Peyer's patch (tissue), 4 donors: ENCODE measurements at regions not wholly inside any gene's neighbourhood (a gene's known extent, or its start where the extent isn't known, plus 50 kb on each side); places are given as distances from the start of the nearest gene placed in this dataset.
"Not testable (repeated sequence)": the region's sequence is repeated elsewhere in the genome, so short reads cannot be mapped to it uniquely, and the experiment has no call there.

Experiments used
- DNase-seq, 3 donors: peaks; one replicate each; pipeline ENCODE4 v3.0.0-alpha.2; 2017 to 2019
- H3K27ac ChIP-seq, 4 donors: fragments of 200-600 bp; sonication (generic); one replicate each; pipeline ENCODE4 v1.5.1; 2016 to 2019
- H3K27me3 ChIP-seq, 2 donors: fragments of 200-600 bp; sonication (generic); one replicate each; pipeline ENCODE4 v1.5.1; 2019
- H3K36me3 ChIP-seq, 3 donors: fragments of 200-600 bp; sonication (generic); one replicate each; pipeline ENCODE4 v1.5.1; 2016 to 2019
- H3K4me1 ChIP-seq, 4 donors: fragments of 200-600 bp; sonication (generic); one replicate each; pipeline ENCODE4 v1.5.1; 2016 to 2019
- H3K4me3 ChIP-seq, 4 donors: fragments of 200-600 bp; sonication (generic); 1 replicate in 3 of 4; 2 replicates in 1 of 4; pipeline ENCODE4 v1.5.1; 2016 to 2019; ENCODE audit warnings: mild to moderate bottlenecking in 1 of 4
- H3K9me3 ChIP-seq, 4 donors: fragments of 200-600 bp; sonication (generic); one replicate each; pipeline ENCODE4 v1.5.1; 2016 to 2019; ENCODE audit warnings: mild to moderate bottlenecking in 1 of 4
- POLR2A ChIP-seq, 2 donors: fragments of 450-650 bp; IDR thresholded peaks; one replicate each; pipeline ENCODE4 v1.5.1; 2017; ENCODE audit warnings: antibody characterized with exemption in 2 of 2, mild to moderate bottlenecking in 2 of 2, moderate library complexity in 2 of 2
- TF ChIP-seq, protein P1 (sequence below), 6 experiments: fragments of 450-650 bp in 4 of 6; fragments of 200-600 bp in 2 of 6; sonication (generic) in 1 of 6; IDR thresholded peaks; one replicate each; pipeline ENCODE4 v1.5.1; 2017 to 2019; ENCODE audit warnings: antibody characterized with exemption in 6 of 6, mild to moderate bottlenecking in 3 of 6, moderate library complexity in 1 of 6

DNA sequence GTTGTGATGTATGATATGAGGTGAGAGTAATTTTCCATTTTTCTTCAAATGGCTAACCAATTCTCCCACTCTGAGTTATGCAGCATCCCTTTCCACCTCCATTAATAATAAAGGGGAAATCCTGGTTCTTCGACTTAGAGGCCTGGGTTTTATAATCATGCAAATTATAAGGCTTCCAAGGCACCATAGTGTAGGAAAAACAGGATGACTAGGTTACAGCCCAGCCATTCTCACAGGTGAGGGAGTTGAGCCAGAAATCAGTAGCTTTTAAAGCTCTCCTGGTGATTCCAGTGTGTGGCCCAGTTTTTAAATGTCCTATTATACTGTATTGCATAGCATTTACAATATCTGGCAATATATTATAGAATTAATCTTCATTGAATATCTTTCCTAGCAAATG, 203.1 kb downstream of the ARHGEF9 start:
- H3K27me3 ChIP-seq = no peaks in the 10 kb centered on the region
- H3K9me3 ChIP-seq = no peaks in the 10 kb centered on the region
- no peaks in the 10 kb centered on the region for H3K4me1 ChIP-seq
- TF ChIP-seq POLR2A (IDR thresholded peaks at IDR 0.05) = no peak
- no peak overlapping the region for H3K27ac ChIP-seq
- H3K4me3 ChIP-seq = no peak overlapping the region
- no peaks in the 10 kb centered on the region for H3K36me3 ChIP-seq
- no peak for DNase-seq

- DNase-seq = no peak
- Histone ChIP-seq H3K27me3 (no peaks in the 10 kb centered on the region), H3K4me1 (no peaks in the 10 kb centered on the region), H3K36me3 (no peaks in the 10 kb centered on the region), H3K4me3 (no peak overlapping the region), H3K27ac (no peak overlapping the region), H3K9me3 (no peaks in the 10 kb centered on the region)
- no peak for TF ChIP-seq POLR2A (IDR thresholded peaks at IDR 0.05)
- TF ChIP-seq, protein P1, sequence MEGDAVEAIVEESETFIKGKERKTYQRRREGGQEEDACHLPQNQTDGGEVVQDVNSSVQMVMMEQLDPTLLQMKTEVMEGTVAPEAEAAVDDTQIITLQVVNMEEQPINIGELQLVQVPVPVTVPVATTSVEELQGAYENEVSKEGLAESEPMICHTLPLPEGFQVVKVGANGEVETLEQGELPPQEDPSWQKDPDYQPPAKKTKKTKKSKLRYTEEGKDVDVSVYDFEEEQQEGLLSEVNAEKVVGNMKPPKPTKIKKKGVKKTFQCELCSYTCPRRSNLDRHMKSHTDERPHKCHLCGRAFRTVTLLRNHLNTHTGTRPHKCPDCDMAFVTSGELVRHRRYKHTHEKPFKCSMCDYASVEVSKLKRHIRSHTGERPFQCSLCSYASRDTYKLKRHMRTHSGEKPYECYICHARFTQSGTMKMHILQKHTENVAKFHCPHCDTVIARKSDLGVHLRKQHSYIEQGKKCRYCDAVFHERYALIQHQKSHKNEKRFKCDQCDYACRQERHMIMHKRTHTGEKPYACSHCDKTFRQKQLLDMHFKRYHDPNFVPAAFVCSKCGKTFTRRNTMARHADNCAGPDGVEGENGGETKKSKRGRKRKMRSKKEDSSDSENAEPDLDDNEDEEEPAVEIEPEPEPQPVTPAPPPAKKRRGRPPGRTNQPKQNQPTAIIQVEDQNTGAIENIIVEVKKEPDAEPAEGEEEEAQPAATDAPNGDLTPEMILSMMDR (IDR thresholded peaks at IDR 0.05) = no peak
Measured at GRCh38 chrX:63581398-63581797, 203.6 kb downstream of the ARHGEF9 start.

- Histone ChIP-seq H3K4me3 (no peak overlapping the region), H3K9me3 (no peaks in the 10 kb centered on the region), H3K4me1 (no peaks in the 10 kb centered on the region), H3K27me3 (no peaks in the 10 kb centered on the region), H3K36me3 (no peaks in the 10 kb centered on the region), H3K27ac (no peak overlapping the region)
- no peak for DNase-seq
- TF ChIP-seq POLR2A (IDR thresholded peaks at IDR 0.05) = no peak
- TF ChIP-seq, protein P1 (IDR thresholded peaks at IDR 0.05) = no peak
Measured at GRCh38 chrX:63576533-63576932, 208.5 kb downstream of the ARHGEF9 start.

DNA sequence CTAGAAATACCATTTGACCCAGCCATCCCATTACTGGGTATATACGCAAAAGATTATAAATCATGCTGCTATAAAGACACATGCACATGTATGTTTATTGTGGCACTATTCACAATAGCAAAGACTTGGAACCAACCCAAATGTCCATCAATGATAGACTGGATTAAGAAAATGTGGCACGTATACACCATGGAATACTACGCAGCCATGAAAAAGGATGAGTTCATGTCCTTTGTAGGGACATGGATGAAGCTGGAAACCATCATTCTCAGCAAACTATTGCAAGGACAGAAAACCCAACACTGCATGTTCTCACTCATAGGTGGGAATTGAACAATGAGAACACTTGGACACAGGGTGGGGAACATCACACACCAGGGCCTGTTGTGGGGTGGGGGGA, 209.3 kb downstream of the ARHGEF9 start:
- not testable (repeated sequence) for H3K36me3 ChIP-seq, H3K9me3 ChIP-seq, DNase-seq, H3K27ac ChIP-seq, H3K27me3 ChIP-seq, H3K4me3 ChIP-seq, H3K4me1 ChIP-seq

DNA sequence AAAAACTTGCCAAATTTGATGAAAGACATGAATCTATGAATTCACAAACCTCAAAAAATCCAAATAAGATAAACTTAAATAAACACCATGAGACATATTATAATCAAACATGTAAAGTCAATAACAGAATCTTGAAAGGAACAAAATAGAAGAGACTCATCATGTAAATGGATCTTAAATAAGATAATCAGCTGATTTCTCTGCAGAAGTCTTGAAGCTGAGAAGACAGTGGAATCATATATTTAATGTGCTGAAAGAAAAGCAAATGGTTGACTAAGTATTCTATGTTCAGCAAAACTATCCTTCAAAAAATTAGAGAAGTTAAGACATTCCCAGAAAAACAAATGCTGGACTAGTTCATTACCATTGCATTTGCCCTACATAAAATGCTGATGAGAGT, 215.7 kb upstream of the SPIN4 start:
- no peak for TF ChIP-seq POLR2A (IDR thresholded peaks at IDR 0.05)
- TF ChIP-seq, protein P1 (IDR thresholded peaks at IDR 0.05) = no peak
- no peaks in the 10 kb centered on the region for H3K9me3 ChIP-seq
- H3K27me3 ChIP-seq = no peaks in the 10 kb centered on the region
- no peaks in the 10 kb centered on the region for H3K36me3 ChIP-seq
- DNase-seq = no peak
- no peak overlapping the region for H3K4me3 ChIP-seq
- H3K27ac ChIP-seq = no peak overlapping the region
- H3K4me1 ChIP-seq = no peaks in the 10 kb centered on the region

- Histone ChIP-seq H3K4me3 (peak overlapping the region; percentile 43 to 67 (median 56)), H3K27ac (peak overlapping the region in 1 of 4 donors; percentile 56), H3K9me3 (no peaks in the 10 kb centered on the region), H3K27me3 (no peaks in the 10 kb centered on the region), H3K4me1 (no peaks in the 10 kb centered on the region), H3K36me3 (no peaks in the 10 kb centered on the region)
- DNase-seq = no peak
- TF ChIP-seq, protein P1 (IDR thresholded peaks at IDR 0.05) = no peak
- TF ChIP-seq POLR2A (IDR thresholded peaks at IDR 0.05) = no peak
Measured at GRCh38 chrX:63561425-63561824, 210.3 kb upstream of the SPIN4 start.

DNA sequence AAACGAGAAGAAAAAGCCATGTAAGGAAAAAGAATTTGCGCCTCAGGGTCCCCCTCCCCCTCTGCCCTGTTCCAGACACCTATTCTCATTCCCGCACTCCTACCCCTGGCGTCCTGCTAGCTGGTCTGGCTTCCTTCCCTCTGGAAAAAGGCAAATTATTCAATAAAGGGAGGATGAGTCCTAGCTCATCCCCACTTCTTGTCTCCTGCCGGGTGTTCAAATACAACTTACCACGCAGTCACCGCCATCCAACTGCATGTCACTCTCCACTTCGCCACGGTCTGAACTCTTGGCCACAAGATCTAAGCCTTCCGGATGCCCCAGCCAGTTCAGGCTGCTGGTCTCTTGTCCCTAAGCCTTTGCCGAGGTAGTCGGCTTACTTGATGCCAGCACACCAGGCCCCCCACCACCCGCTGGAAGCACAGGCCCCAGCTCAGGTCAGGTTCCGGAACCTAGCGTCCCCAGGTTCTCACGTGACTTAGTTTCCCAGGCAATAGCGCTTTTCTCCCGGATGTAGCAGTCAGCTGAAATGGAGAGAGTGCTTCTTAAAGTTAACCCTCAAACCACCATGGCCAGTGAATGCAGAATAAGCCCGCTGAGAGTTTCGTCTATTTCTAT, 209.6 kb upstream of the SPIN4 start:
- Histone ChIP-seq H3K4me1 (no peaks in the 10 kb centered on the region), H3K36me3 (no peaks in the 10 kb centered on the region), H3K9me3 (no peaks in the 10 kb centered on the region), H3K4me3 (peak overlapping the region; percentile 43 to 67 (median 56)), H3K27ac (peak overlapping the region; percentile 41 to 56 (median 50)), H3K27me3 (no peaks in the 10 kb centered on the region)
- no peak for TF ChIP-seq POLR2A (IDR thresholded peaks at IDR 0.05)
- TF ChIP-seq, protein P1 (IDR thresholded peaks at IDR 0.05) = no peak
- peak; percentile 57 to 78 (median 61) for DNase-seq
